ENCODE measurements at regions not wholly inside any gene's neighbourhood (a gene's known extent, or its start where the extent isn't known, plus 50 kb on each side); places are given as distances from the start of the nearest gene placed in this dataset.

GRCh38 chr10:120667276-120667675 is 183.9 kb upstream of the WDR11 start:
- H3K27me3 ChIP-seq = no peaks in the 10 kb centered on the region
- TF ChIP-seq EZH2phosphoT487 (IDR thresholded peaks at IDR 0.05) (no peak), EZH2 (IDR thresholded peaks at IDR 0.05) (no peak), CTCF (IDR thresholded peaks at IDR 0.05) (no peak)
- no peak overlapping the region for H3K27ac ChIP-seq
- no peaks in the 10 kb centered on the region for H4K20me1 ChIP-seq (ENCODE audit: low read depth)
- no peaks in the 10 kb centered on the region for H3F3A ChIP-seq (ENCODE audit: low read depth)
- no peaks in the 10 kb centered on the region for H3K36me3 ChIP-seq
- H3K9ac ChIP-seq = no peak overlapping the region
- H3K4me2 ChIP-seq = no peak overlapping the region
- H3K79me2 ChIP-seq (ENCODE audit: low read depth) = no peaks in the 10 kb centered on the region
- no peak for DNase-seq (ENCODE audit: low spot score)
- Mint-ChIP-seq H3K27ac (no peak overlapping the region), H3K4me3 (no peak overlapping the region), H3K4me1 (peaks cover 3% of the 10 kb centered on the region), H3K27me3 (ENCODE audit: insufficient read depth, low read depth) (peaks cover 4% of the 10 kb centered on the region), H3K9me3 (no peaks in the 10 kb centered on the region), H3K36me3 (no peaks in the 10 kb centered on the region)
- H2AFZ ChIP-seq (replicated peaks) = peak overlapping the region; percentile 50
- peaks cover 6% of the 10 kb centered on the region for H3K4me1 ChIP-seq
- no peaks in the 10 kb centered on the region for H3K9me3 ChIP-seq (ENCODE audit: low read depth)
- H3K4me3 ChIP-seq = no peak overlapping the region

GRCh38 chr10:120671491-120671890 is 179.7 kb upstream of the WDR11 start:
- Histone ChIP-seq H3K79me2 (ENCODE audit: low read depth) (no peaks in the 10 kb centered on the region), H3K27me3 (no peaks in the 10 kb centered on the region), H3K4me2 (no peak overlapping the region), H4K20me1 (ENCODE audit: low read depth) (no peaks in the 10 kb centered on the region), H3K4me3 (no peak overlapping the region), H3F3A (ENCODE audit: low read depth) (no peaks in the 10 kb centered on the region), H2AFZ (replicated peaks) (no peak overlapping the region), H3K9me3 (ENCODE audit: low read depth) (no peaks in the 10 kb centered on the region), H3K36me3 (no peaks in the 10 kb centered on the region), H3K9ac (no peak overlapping the region), H3K27ac (no peak overlapping the region), H3K4me1 (peaks cover 6% of the 10 kb centered on the region)
- H3K27me3 Mint-ChIP-seq (ENCODE audit: insufficient read depth, low read depth) = peaks cover 5% of the 10 kb centered on the region
- peaks cover 3% of the 10 kb centered on the region for H3K4me1 Mint-ChIP-seq
- H3K4me3 Mint-ChIP-seq = no peak overlapping the region
- H3K36me3 Mint-ChIP-seq = no peaks in the 10 kb centered on the region
- peaks cover 10% of the 10 kb centered on the region for H3K9me3 Mint-ChIP-seq
- TF ChIP-seq EZH2phosphoT487 (IDR thresholded peaks at IDR 0.05) = no peak
- TF ChIP-seq CTCF (IDR thresholded peaks at IDR 0.05) = no peak
- TF ChIP-seq EZH2 (IDR thresholded peaks at IDR 0.05) = no peak
- no peak for DNase-seq (ENCODE audit: low spot score)
- no peak overlapping the region for H3K27ac Mint-ChIP-seq

GRCh38 chr10:120683454-120683853 is 167.7 kb upstream of the WDR11 start:
- H3K36me3 Mint-ChIP-seq = no peaks in the 10 kb centered on the region
- H3K27ac Mint-ChIP-seq = no peak overlapping the region
- Histone ChIP-seq H3K9me3 (ENCODE audit: low read depth) (no peaks in the 10 kb centered on the region), H3K4me2 (no peak overlapping the region), H3K27ac (no peak overlapping the region), H3K79me2 (ENCODE audit: low read depth) (no peaks in the 10 kb centered on the region), H4K20me1 (ENCODE audit: low read depth) (no peaks in the 10 kb centered on the region), H3K9ac (no peak overlapping the region), H3K36me3 (no peaks in the 10 kb centered on the region), H3K4me3 (no peak overlapping the region), H3F3A (ENCODE audit: low read depth) (no peaks in the 10 kb centered on the region), H2AFZ (replicated peaks) (no peak overlapping the region), H3K4me1 (no peaks in the 10 kb centered on the region), H3K27me3 (no peaks in the 10 kb centered on the region)
- TF ChIP-seq EZH2 (IDR thresholded peaks at IDR 0.05) (no peak), EZH2phosphoT487 (IDR thresholded peaks at IDR 0.05) (no peak)
- H3K27me3 Mint-ChIP-seq (ENCODE audit: insufficient read depth, low read depth) = peaks cover 3% of the 10 kb centered on the region
- H3K9me3 Mint-ChIP-seq = no peaks in the 10 kb centered on the region
- no peaks in the 10 kb centered on the region for H3K4me1 Mint-ChIP-seq
- no peak overlapping the region for H3K4me3 Mint-ChIP-seq
- DNase-seq (ENCODE audit: low spot score) = no peak

GRCh38 chr10:120684226-120684625 is 166.9 kb upstream of the WDR11 start:
- Histone ChIP-seq H4K20me1 (ENCODE audit: low read depth) (no peaks in the 10 kb centered on the region), H2AFZ (replicated peaks) (no peak overlapping the region), H3K27me3 (no peaks in the 10 kb centered on the region), H3K4me3 (no peak overlapping the region), H3K36me3 (no peaks in the 10 kb centered on the region), H3K79me2 (ENCODE audit: low read depth) (no peaks in the 10 kb centered on the region), H3K4me1 (no peaks in the 10 kb centered on the region), H3K9me3 (ENCODE audit: low read depth) (no peaks in the 10 kb centered on the region), H3F3A (ENCODE audit: low read depth) (no peaks in the 10 kb centered on the region), H3K9ac (no peak overlapping the region), H3K4me2 (no peak overlapping the region), H3K27ac (no peak overlapping the region)
- TF ChIP-seq EZH2 (IDR thresholded peaks at IDR 0.05) = no peak
- no peak for TF ChIP-seq CTCF (IDR thresholded peaks at IDR 0.05)
- TF ChIP-seq EZH2phosphoT487 (IDR thresholded peaks at IDR 0.05) = no peak
- Mint-ChIP-seq H3K27me3 (ENCODE audit: insufficient read depth, low read depth) (peaks cover 3% of the 10 kb centered on the region), H3K36me3 (no peaks in the 10 kb centered on the region), H3K4me3 (no peak overlapping the region), H3K27ac (no peak overlapping the region), H3K9me3 (no peaks in the 10 kb centered on the region), H3K4me1 (peaks cover under 1% of the 10 kb centered on the region)
- DNase-seq (ENCODE audit: low spot score) = no peak
